Calu3 (cell line): ENCODE measurements at regions not wholly inside any gene's neighbourhood (a gene's known extent, or its start where the extent isn't known, plus 50 kb on each side); places are given as distances from the start of the nearest gene placed in this dataset. TPM values are rescaled to one million over a fixed set of nuclear protein-coding genes. Genes with fewer than 3 reads are reported as not detected.
"Not testable (repeated sequence)": the region's sequence is repeated elsewhere in the genome, so short reads cannot be mapped to it uniquely, and the experiment has no call there.

Experiments
- BruUV-seq: library from RNA; stranded (reverse); fragments of 400-500 nt; replicated peaks from 2 replicates; lab custom pipeline; 2021; lab: Mats Ljungman, UMichigan
- CTCF ChIA-PET: fragments of 300-600 bp; sonication (Branson Sonifier 250); formaldehyde crosslinking; loops from one replicate; lab custom pipeline; 2022; ENCODE audit warnings: antibody characterized with exemption; lab: Charles Lee
- DNase-seq: peaks from one replicate; pipeline ENCODE4 v3.0.0; 2022
- H3K27ac Mint-ChIP-seq: one replicate; pipeline ENCODE4 v1.8.0; 2022; ENCODE audit warnings: mixed read lengths; ENCODE audit not compliant: unreplicated experiment
- H3K27me3 Mint-ChIP-seq: one replicate; pipeline ENCODE4 v1.8.0; 2022; ENCODE audit warnings: mixed read lengths; ENCODE audit not compliant: unreplicated experiment
- H3K36me3 Mint-ChIP-seq: one replicate; pipeline ENCODE4 v1.8.0; 2022; ENCODE audit warnings: mild to moderate bottlenecking, moderate library complexity, mixed read lengths; ENCODE audit not compliant: insufficient read depth, unreplicated experiment
- H3K4me1 Mint-ChIP-seq: one replicate; pipeline ENCODE4 v1.8.0; 2022; ENCODE audit warnings: mild to moderate bottlenecking, low read depth, mixed read lengths; ENCODE audit not compliant: unreplicated experiment
- H3K4me3 Mint-ChIP-seq: one replicate; pipeline ENCODE4 v1.8.0; 2022; ENCODE audit warnings: mild to moderate bottlenecking, low read depth, moderate library complexity, mixed read lengths; ENCODE audit not compliant: unreplicated experiment
- H3K9me3 Mint-ChIP-seq: one replicate; pipeline ENCODE4 v1.8.0; 2022; ENCODE audit warnings: low read depth, mixed read lengths; ENCODE audit not compliant: unreplicated experiment
- CTCF ChIP-seq: fragments of 200-600 bp; IDR thresholded peaks from one replicate; pipeline ENCODE4 v1.8.0; 2022; ENCODE audit warnings: antibody characterized with exemption; ENCODE audit not compliant: unreplicated experiment
- intact Hi-C: fragments of 100-400 bp; cut with micrococcal nuclease; formaldehyde crosslinking; loops from one replicate; pipeline ENCODE4 v1.10.0; 2022; ENCODE audit not compliant: unreplicated experiment
- microRNA-seq: library from miRNA; unstranded; fragments of <30 nt; microRNA quantifications from one replicate; pipeline ENCODE4 v1.2.0, GENCODE V29; 2022

GRCh38 chr2:132353380-132353779 lies 63.2 kb upstream of the GPR39 start:
- H3K36me3 Mint-ChIP-seq, H3K4me1 Mint-ChIP-seq, H3K27ac Mint-ChIP-seq, intact Hi-C loops, BruUV-seq, H3K9me3 Mint-ChIP-seq, H3K27me3 Mint-ChIP-seq: not testable (repeated sequence)
- CTCF ChIA-PET: interaction anchor here (1.0 to 1.7 kb wide), 2 partner anchors 63 to 86 kb away, joined by 3 to 6 read pairs; partner anchors contain the start of gene GPR39
- H3K4me3 Mint-ChIP-seq: peak overlapping the region; percentile 76
- DNase-seq: peak; percentile 51

DNA sequence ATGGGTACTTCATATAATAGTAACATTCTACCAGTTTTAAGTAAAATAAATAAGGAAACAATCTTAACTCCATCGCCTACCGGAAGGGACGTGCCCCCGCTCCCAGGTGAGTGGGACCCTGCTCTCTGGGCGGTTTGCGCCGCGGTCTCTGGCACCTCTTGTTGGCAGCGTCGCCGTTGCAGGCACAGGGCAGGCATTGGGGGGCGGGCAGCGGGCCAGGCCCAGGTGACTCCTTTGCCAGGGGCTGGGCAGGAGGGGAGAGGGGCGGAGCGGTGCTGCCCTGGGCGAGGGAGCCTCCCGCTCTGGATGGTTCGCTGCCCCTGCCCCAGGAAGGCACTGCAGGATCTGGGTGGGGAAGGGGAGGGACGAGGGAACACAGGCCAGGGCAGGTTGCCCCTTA lies 55.6 kb upstream of the GPR39 start:
- H3K27me3 Mint-ChIP-seq, BruUV-seq, H3K27ac Mint-ChIP-seq, intact Hi-C loops, CTCF ChIA-PET, H3K4me3 Mint-ChIP-seq, H3K4me1 Mint-ChIP-seq, H3K9me3 Mint-ChIP-seq, DNase-seq, H3K36me3 Mint-ChIP-seq: not testable (repeated sequence)

- DNase-seq, H3K9me3 Mint-ChIP-seq, H3K36me3 Mint-ChIP-seq, H3K27me3 Mint-ChIP-seq, intact Hi-C loops, H3K27ac Mint-ChIP-seq, CTCF ChIA-PET, H3K4me1 Mint-ChIP-seq, BruUV-seq, H3K4me3 Mint-ChIP-seq: not testable (repeated sequence)
These were observed 55.1 kb upstream of the GPR39 start for GRCh38 chr2:132361498-132361897.

- H3K27ac Mint-ChIP-seq, CTCF ChIA-PET, DNase-seq, H3K4me3 Mint-ChIP-seq, H3K27me3 Mint-ChIP-seq, H3K36me3 Mint-ChIP-seq, H3K9me3 Mint-ChIP-seq, H3K4me1 Mint-ChIP-seq, BruUV-seq, intact Hi-C loops: not testable (repeated sequence)
These were observed 53.3 kb upstream of the GPR39 start for GRCh38 chr2:132363352-132363751.

DNA sequence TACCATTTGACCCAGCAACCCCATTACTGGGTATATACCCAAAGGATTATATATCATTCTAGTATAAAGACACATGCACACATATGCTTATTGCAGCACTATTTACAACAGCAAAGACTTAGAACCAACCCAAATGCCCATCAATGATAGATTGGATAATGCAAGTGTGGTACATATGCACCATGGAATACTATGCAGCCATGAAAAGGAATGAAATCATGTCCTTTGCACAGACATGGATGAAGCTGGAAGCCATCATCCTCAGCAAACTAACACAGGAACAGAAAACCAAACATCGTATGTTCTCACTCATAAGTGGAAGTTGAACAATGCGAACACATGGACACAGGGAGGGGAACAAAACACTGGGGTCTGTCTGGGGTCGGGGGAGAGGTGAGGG lies 50.6 kb upstream of the GPR39 start:
- DNase-seq, H3K4me3 Mint-ChIP-seq, H3K27me3 Mint-ChIP-seq, CTCF ChIA-PET, H3K36me3 Mint-ChIP-seq, intact Hi-C loops, H3K9me3 Mint-ChIP-seq, H3K27ac Mint-ChIP-seq, BruUV-seq, H3K4me1 Mint-ChIP-seq: not testable (repeated sequence)

- TF ChIP-seq CTCF: no peak
- peaks cover 5% of the 10 kb centered on the region for H3K9me3 Mint-ChIP-seq
- no TSS peak for BruUV-seq
- no peaks in the 10 kb centered on the region for H3K4me1 Mint-ChIP-seq
- intact Hi-C loops: no loop called here
- no peak overlapping the region for H3K4me3 Mint-ChIP-seq
- no peak overlapping the region for H3K27ac Mint-ChIP-seq
- no peak for DNase-seq
- no peaks in the 10 kb centered on the region for H3K27me3 Mint-ChIP-seq
- no peaks in the 10 kb centered on the region for H3K36me3 Mint-ChIP-seq
- CTCF ChIA-PET: no interaction called here
These were observed 50.0 kb upstream of the GPR39 start for GRCh38 chr2:132366421-132367180.

Small RNAs in the stretch of these regions (microRNA-seq; reads per million reads assigned to microRNA genes)
- not detected for gene MIR663B
